A549 (cell line): ENCODE measurements at regions not wholly inside any gene's neighbourhood (a gene's known extent, or its start where the extent isn't known, plus 50 kb on each side); places are given as distances from the start of the nearest gene placed in this dataset.

Source experiments
- CHD2 ChIP-seq: fragments of 150-350 bp; IDR thresholded peaks from 2 replicates; pipeline ENCODE4 v1.6.1; 2014; ENCODE audit warnings: low read length; ENCODE audit not compliant: partially characterized antibody
- CTCF ChIP-seq: fragments of >200 bp; sonication (Bioruptor Twin); formaldehyde crosslinking; IDR thresholded peaks from 3 replicates; pipeline ENCODE4 v1.5.1; 2016
- RAD21 ChIP-seq, 2 experiments: fragments of >200 bp in 1 of 2; sonication (Bioruptor Twin) in 1 of 2; formaldehyde crosslinking in 1 of 2; IDR thresholded peaks in 1 of 2; conservative IDR thresholded peaks in 1 of 2; 2 replicates in 1 of 2; 3 replicates in 1 of 2; pipeline ENCODE4 v1.6.1; 2012 to 2018; ENCODE audit warnings: inconsistent platforms in 1 of 2

- no peak for TF ChIP-seq CHD2
- no peak for TF ChIP-seq RAD21 (conservative IDR thresholded peaks at IDR 0.05 in 1 of 2, IDR thresholded peaks at IDR 0.05 in 1 of 2)
- no peak for TF ChIP-seq CTCF
Measured at GRCh38 chr1:213571843-213572242, 415.9 kb upstream of the PROX1 start.
